ENCODE measurements at regions not wholly inside any gene's neighbourhood (a gene's known extent, or its start where the extent isn't known, plus 50 kb on each side); places are given as distances from the start of the nearest gene placed in this dataset.

DNA sequence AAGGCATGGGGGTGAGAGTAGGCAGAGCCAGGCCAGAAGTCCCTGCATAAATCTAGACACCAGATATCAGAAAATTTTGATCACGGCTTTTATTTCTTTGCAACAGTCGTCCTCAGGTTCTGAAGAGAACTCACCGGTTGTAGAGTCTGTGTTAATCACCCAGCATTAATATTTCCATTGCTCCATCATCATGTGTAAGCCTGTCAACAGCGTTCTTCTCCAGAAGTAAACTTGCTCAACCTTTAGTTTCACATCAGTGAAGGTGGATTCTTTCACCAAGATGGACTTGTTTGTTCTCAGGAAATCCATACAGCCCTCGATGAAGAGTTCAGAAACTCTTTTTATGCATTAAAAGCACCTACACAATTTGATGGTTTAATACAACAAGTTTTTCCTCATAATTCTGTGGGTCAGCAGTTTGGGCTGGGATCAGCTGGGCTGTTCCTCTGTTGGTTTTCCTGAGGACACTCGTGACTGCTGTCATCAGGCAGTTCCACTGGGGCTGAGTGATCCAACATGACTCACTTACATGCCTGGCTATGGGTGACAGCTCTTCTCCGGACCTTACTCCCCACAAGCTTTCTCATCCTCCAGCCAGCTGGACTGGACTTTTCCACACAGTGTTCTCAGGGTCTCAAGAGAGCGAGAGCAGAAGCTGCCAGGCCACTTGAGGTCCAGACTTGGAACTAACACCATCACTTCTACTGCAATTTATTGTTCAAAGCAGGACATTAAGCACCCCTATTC is 303.4 kb downstream of the ZNF621 start:
- TF ChIP-seq, protein P1, sequence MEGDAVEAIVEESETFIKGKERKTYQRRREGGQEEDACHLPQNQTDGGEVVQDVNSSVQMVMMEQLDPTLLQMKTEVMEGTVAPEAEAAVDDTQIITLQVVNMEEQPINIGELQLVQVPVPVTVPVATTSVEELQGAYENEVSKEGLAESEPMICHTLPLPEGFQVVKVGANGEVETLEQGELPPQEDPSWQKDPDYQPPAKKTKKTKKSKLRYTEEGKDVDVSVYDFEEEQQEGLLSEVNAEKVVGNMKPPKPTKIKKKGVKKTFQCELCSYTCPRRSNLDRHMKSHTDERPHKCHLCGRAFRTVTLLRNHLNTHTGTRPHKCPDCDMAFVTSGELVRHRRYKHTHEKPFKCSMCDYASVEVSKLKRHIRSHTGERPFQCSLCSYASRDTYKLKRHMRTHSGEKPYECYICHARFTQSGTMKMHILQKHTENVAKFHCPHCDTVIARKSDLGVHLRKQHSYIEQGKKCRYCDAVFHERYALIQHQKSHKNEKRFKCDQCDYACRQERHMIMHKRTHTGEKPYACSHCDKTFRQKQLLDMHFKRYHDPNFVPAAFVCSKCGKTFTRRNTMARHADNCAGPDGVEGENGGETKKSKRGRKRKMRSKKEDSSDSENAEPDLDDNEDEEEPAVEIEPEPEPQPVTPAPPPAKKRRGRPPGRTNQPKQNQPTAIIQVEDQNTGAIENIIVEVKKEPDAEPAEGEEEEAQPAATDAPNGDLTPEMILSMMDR (optimal IDR thresholded peaks at IDR 0.05 in 1 of 3, IDR thresholded peaks at IDR 0.05 in 1 of 3, conservative IDR thresholded peaks at IDR 0.05 in 1 of 3; ENCODE audit: extremely low read depth in 1 of 3, insufficient read depth in 2 of 3, low read length in 3 of 3) = no peak
- TF ChIP-seq EZH2 (IDR thresholded peaks at IDR 0.05; ENCODE audit: low read length) = no peak

All from keratinocyte (primary cell).